GM21576 (cell line): ENCODE measurements at regions not wholly inside any gene's neighbourhood (a gene's known extent, or its start where the extent isn't known, plus 50 kb on each side); places are given as distances from the start of the nearest gene placed in this dataset.

Experiments
- ATAC-seq: cut with Tn5 transposase; IDR thresholded peaks from one replicate; pipeline ENCODE4 v1.9.1; 2021; ENCODE audit warnings: mild to moderate bottlenecking, moderate library complexity; ENCODE audit not compliant: unreplicated experiment

DNA sequence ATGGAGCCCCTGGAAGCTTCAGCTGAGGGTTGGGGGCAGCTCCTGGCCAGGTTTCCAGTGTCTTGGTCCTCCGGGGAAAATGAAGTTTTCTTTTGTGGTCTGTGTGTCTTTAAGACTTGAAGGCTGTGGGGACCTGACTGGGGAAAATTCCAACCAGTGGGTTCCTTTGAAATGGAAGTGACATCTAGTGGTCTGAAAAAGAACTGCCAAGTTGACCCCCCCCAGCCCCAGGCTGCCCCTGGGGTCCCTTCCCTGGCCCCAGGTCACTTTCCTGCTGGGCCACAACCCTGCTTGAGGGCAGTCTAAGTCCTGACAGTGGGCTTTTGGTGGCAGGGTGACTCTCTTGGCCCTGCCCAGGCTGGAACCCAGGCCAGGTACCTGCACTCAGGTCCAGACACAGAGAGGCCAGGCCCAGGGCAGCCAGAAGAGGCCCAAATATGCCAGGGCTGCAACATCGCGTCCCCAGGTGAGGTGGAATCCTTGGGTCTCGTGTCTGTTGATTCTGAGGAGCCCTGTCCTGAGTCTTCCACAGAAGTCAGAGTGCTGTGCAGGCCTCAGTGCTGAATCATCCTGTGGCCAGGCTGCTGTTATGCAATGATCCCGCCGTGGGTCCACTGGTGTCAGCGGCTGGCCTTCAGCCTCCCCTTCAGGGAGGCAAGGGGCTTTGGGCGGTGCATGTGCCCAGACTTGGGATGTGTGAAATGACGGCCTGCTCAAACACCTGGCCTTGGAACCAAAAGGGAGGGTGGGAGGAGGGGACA lies 68.4 kb downstream of the VEGFA start:
- ATAC-seq = no peak

DNA sequence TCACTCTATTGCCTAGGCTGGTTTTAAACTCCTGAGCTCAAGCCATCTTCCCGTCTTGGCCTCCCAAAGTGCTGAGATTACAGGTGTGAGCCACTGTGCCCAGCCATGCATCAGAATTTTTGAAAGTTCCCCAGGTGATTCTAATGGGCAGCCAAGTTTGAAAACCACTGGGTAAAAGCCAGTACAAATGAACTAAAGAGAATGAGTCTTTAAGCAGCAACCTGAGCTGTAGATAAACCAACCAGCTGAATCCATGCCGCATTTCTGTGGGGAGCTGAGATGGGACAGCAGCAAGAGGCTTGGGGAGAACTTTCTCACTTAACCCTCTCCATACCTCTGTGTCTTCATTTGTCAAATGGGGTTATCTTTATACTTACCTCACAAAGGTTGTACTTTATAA lies 67.5 kb downstream of the VEGFA start:
- ATAC-seq = no peak

DNA sequence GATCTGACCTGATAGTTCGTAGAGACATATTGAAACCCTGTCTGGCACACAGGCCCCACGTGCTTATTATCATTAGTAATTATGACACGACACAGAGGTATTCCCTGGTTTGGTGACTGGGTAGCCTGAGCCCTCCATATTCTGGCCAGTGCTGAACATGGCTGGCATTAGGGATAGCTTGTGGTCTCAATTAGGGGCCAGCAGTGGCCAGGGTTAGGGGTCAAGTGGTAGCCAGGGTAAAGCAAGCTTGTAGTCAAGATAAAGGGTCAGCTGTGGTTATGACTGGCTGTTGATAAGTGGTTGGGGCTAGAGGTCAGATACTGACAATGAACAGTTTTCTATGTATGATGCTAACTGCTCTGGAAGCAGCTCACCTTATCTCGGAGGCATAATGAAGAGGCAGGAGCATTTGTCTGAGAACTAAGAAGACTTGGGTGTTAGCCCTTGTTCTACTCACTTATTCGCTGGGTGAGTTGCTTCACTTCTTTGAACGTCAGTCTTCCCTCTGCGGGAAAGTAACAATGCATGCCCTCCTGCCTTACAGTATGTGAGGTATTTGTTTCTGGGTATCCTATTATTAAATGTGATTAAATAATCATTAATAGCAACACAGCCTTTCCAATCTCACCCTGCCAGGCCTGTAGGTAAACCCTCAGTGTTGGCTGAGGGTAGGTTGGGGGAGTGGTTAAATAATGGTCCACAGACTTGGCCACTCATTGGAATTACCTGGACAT lies 66.7 kb downstream of the VEGFA start:
- ATAC-seq = no peak
